GM23248 (cell line): ENCODE measurements at regions not wholly inside any gene's neighbourhood (a gene's known extent, or its start where the extent isn't known, plus 50 kb on each side); places are given as distances from the start of the nearest gene placed in this dataset.
A peak's percentile ranks its signal among the peaks of the same experiment; 100 is the strongest.

Source experiments
- DNase-seq: peaks from one replicate; pipeline ENCODE4 v3.0.0-alpha.2; 2015
- H2AFZ ChIP-seq: fragments of 200-600 bp; sonication (generic); 2 replicates; pipeline ENCODE4 v1.6.1; 2016; ENCODE audit warnings: antibody characterized with exemption
- H3F3A ChIP-seq: fragments of 200-600 bp; sonication (generic); 2 replicates; pipeline ENCODE4 v1.6.1; 2016; ENCODE audit warnings: mild to moderate bottlenecking, antibody characterized with exemption, mixed run types; ENCODE audit not compliant: insufficient read depth
- H3K27ac ChIP-seq: fragments of 200-600 bp; sonication (generic); 2 replicates; pipeline ENCODE4 v1.5.1; 2016; ENCODE audit warnings: mild to moderate bottlenecking
- H3K27me3 ChIP-seq: fragments of 200-600 bp; sonication (generic); replicated peaks from 2 replicates; pipeline ENCODE4 v1.6.1; 2016; ENCODE audit warnings: mild to moderate bottlenecking; ENCODE audit not compliant: insufficient read depth
- H3K36me3 ChIP-seq: fragments of 200-600 bp; sonication (generic); 2 replicates; pipeline ENCODE4 v1.6.1; 2016; ENCODE audit warnings: low read depth, mild to moderate bottlenecking
- H3K4me1 ChIP-seq: fragments of 200-600 bp; sonication (generic); 2 replicates; pipeline ENCODE4 v1.6.1; 2016; ENCODE audit warnings: mild to moderate bottlenecking; ENCODE audit not compliant: insufficient read depth
- H3K4me2 ChIP-seq: fragments of 200-600 bp; sonication (generic); one replicate; pipeline ENCODE4 v1.6.1; 2016; ENCODE audit warnings: mild to moderate bottlenecking; ENCODE audit not compliant: unreplicated experiment
- H3K4me3 ChIP-seq: fragments of 200-600 bp; sonication (generic); 2 replicates; pipeline ENCODE4 v1.5.1; 2016; ENCODE audit warnings: mild to moderate bottlenecking
- H3K79me2 ChIP-seq: fragments of 200-600 bp; sonication (generic); 2 replicates; pipeline ENCODE4 v1.6.1; 2016; ENCODE audit warnings: mild to moderate bottlenecking; ENCODE audit not compliant: insufficient read depth
- H3K9ac ChIP-seq: fragments of 200-600 bp; sonication (generic); 2 replicates; pipeline ENCODE4 v1.6.1; 2016; ENCODE audit warnings: mild to moderate bottlenecking
- H3K9me2 ChIP-seq: fragments of 200-600 bp; sonication (generic); 2 replicates; pipeline ENCODE4 v1.6.1; 2016; ENCODE audit warnings: mixed run types, mild to moderate bottlenecking, moderate library complexity; ENCODE audit not compliant: insufficient read depth
- H3K9me3 ChIP-seq: fragments of 200-600 bp; sonication (generic); one replicate; pipeline ENCODE4 v1.6.1; 2017; ENCODE audit warnings: low read depth
- H4K20me1 ChIP-seq: fragments of 200-600 bp; sonication (generic); 2 replicates; pipeline ENCODE4 v1.6.0; 2016; ENCODE audit not compliant: insufficient read depth
- EZH2 ChIP-seq: fragments of 200-600 bp; sonication (generic); IDR thresholded peaks from 2 replicates; pipeline ENCODE4 v1.6.1; 2018; ENCODE audit warnings: antibody characterized with exemption, mild to moderate bottlenecking; ENCODE audit not compliant: insufficient read depth, poor library complexity, severe bottlenecking
- EZH2phosphoT487 ChIP-seq: fragments of 200-600 bp; sonication (generic); IDR thresholded peaks from 2 replicates; pipeline ENCODE4 v1.6.1; 2018; ENCODE audit warnings: antibody characterized with exemption, moderate library complexity, mild to moderate bottlenecking, low read depth; ENCODE audit not compliant: insufficient read depth
- WGBS, 2 experiments: methylation state at CpG; one replicate each; pipeline ENCODE4 v1.1.6; 2015 to 2017; ENCODE audit warnings: low lambda C conversion rate in 2 of 2, low coverage in 1 of 2; ENCODE audit errors: missing lambda C conversion rate in 2 of 2; 5-methylcytosine and 5-hydroxymethylcytosine counted together
- in situ Hi-C: fragments of 300-500 bp; cut with MboI; formaldehyde crosslinking; loops from 2 replicates; pipeline ENCODE4 v1.15.0; 2020

DNA sequence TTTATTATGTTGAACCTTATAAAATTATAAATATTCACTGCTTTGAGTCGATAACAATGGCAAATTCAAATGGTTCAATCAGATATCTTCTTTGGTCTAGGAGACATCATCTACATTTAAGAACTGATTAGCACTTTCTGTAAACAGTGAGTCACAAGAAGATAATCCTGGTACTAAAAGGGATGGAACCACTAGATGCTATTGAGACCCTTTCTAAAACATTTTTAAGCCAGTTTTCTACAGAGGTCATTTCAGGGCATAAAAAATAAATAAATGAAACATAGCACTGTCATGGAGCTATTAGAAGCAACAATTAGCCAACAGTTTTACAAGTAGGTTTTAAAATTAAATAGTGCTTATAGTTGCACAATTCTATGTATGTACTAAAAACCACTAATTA is 212.2 kb downstream of the DUSP6 start:
- no peaks in the 10 kb centered on the region for H3K79me2 ChIP-seq
- peaks cover 27% of the 10 kb centered on the region for H3F3A ChIP-seq
- no peak for DNase-seq
- H3K9me3 ChIP-seq = no peaks in the 10 kb centered on the region
- no peaks in the 10 kb centered on the region for H3K36me3 ChIP-seq
- H2AFZ ChIP-seq = no peak overlapping the region
- no peak overlapping the region for H3K4me3 ChIP-seq
- H3K4me2 ChIP-seq = no peak overlapping the region
- TF ChIP-seq EZH2 (no peak), EZH2phosphoT487 (no peak)
- in situ Hi-C loops = no loop called here
- H3K27me3 ChIP-seq = no peaks in the 10 kb centered on the region
- no peaks in the 10 kb centered on the region for H3K9me2 ChIP-seq
- no peak overlapping the region for H3K27ac ChIP-seq
- H3K4me1 ChIP-seq = peaks cover 40% of the 10 kb centered on the region
- no peaks in the 10 kb centered on the region for H4K20me1 ChIP-seq
- H3K9ac ChIP-seq = no peak overlapping the region
- 94 to 100% methylated on average over 1 of the region's 1 CpG for WGBS, 2 experiments

GRCh38 chr12:89139390-89139789 is 212.9 kb downstream of the DUSP6 start:
- 70 to 71% methylated on average over 4 of the region's 4 CpGs for WGBS, 2 experiments
- no peak for TF ChIP-seq EZH2
- no peak for TF ChIP-seq EZH2phosphoT487
- DNase-seq = no peak
- Histone ChIP-seq H3K27ac (no peak overlapping the region), H3K79me2 (no peaks in the 10 kb centered on the region), H3K9me3 (no peaks in the 10 kb centered on the region), H4K20me1 (no peaks in the 10 kb centered on the region), H3K27me3 (no peaks in the 10 kb centered on the region), H2AFZ (no peak overlapping the region), H3K4me2 (no peak overlapping the region), H3K9me2 (no peaks in the 10 kb centered on the region), H3K36me3 (no peaks in the 10 kb centered on the region), H3K9ac (no peak overlapping the region), H3K4me3 (no peak overlapping the region), H3F3A (peaks cover 27% of the 10 kb centered on the region), H3K4me1 (peaks cover 40% of the 10 kb centered on the region)
- in situ Hi-C loops = no loop called here

DNA sequence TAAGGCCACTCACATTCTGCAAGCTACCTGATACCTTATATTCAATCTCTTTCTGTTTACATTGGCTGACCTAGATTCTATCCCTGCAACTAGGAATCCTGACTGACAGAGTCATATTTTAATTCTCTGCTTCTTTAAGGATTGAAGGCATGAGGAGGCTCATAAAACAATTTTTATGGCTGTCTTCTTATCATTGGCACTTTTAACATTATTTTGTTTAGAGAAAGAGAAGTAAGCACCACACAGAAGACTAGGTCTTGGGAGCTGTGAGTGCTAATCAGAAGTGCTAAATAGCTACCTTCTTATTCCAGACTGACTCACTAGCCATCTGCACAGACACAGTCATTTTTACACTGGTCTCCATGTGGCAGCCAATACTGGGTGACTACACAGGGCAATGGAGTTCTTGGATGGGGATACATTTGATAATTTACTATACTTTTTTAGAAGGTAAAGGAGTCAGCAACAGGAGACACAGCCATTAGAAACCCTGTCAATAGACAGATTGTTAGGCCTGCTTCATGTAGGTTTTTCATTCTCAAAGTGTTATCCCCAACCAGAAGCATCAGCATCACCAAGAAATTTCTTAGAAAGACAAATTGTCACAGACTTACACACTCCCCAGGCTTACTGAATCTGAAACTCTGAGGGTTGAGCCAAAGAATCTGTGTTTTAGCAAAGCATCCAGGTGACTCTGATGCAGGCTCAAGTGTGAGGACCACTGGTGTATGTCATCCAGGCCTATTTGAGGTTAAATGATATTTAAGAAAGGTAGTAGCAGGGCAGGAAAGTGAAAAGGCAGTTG is 214.1 kb downstream of the DUSP6 start:
- H3K79me2 ChIP-seq = no peaks in the 10 kb centered on the region
- H3K4me1 ChIP-seq = peaks cover 40% of the 10 kb centered on the region
- H3F3A ChIP-seq = peaks cover 27% of the 10 kb centered on the region
- H3K36me3 ChIP-seq = no peaks in the 10 kb centered on the region
- peak; percentile 76 for DNase-seq
- H3K27me3 ChIP-seq = no peaks in the 10 kb centered on the region
- H3K9me3 ChIP-seq = no peaks in the 10 kb centered on the region
- TF ChIP-seq EZH2phosphoT487 (no peak), EZH2 (no peak)
- H3K27ac ChIP-seq = peak overlapping the region; percentile 33; the same call in 1 of the 2 replicates
- H3K4me2 ChIP-seq = no peak overlapping the region
- H4K20me1 ChIP-seq = no peaks in the 10 kb centered on the region
- in situ Hi-C loops = no loop called here
- H3K4me3 ChIP-seq = no peak overlapping the region
- no peak overlapping the region for H3K9ac ChIP-seq
- no peaks in the 10 kb centered on the region for H3K9me2 ChIP-seq
- H2AFZ ChIP-seq = no peak overlapping the region

GRCh38 chr12:89135976-89136634 is 216.2 kb downstream of the DUSP6 start:
- no peak for TF ChIP-seq EZH2
- TF ChIP-seq EZH2phosphoT487 = no peak
- H4K20me1 ChIP-seq = no peaks in the 10 kb centered on the region
- H3K9me3 ChIP-seq = no peaks in the 10 kb centered on the region
- in situ Hi-C loops = no loop called here
- DNase-seq = peak; percentile 83
- peak overlapping the region; percentile 45 for H3K27ac ChIP-seq
- H2AFZ ChIP-seq = no peak overlapping the region
- no peak overlapping the region for H3K9ac ChIP-seq
- H3K4me2 ChIP-seq = peak overlapping the region; percentile 20
- no peaks in the 10 kb centered on the region for H3K36me3 ChIP-seq
- no peaks in the 10 kb centered on the region for H3K9me2 ChIP-seq
- peaks cover 40% of the 10 kb centered on the region for H3K4me1 ChIP-seq
- H3K79me2 ChIP-seq = no peaks in the 10 kb centered on the region
- H3K27me3 ChIP-seq = no peaks in the 10 kb centered on the region
- no peak overlapping the region for H3K4me3 ChIP-seq
- H3F3A ChIP-seq = peaks cover 27% of the 10 kb centered on the region
